AG10803 (cell line): ENCODE measurements at regions not wholly inside any gene's neighbourhood (a gene's known extent, or its start where the extent isn't known, plus 50 kb on each side); places are given as distances from the start of the nearest gene placed in this dataset.
A peak's percentile ranks its signal among the peaks of the same experiment; 100 is the strongest.
"Not testable (repeated sequence)": the region's sequence is repeated elsewhere in the genome, so short reads cannot be mapped to it uniquely, and the experiment has no call there.

ENCODE experiments used
- DNase-seq: peaks from one replicate; pipeline ENCODE4 v3.0.0; 2010; ENCODE audit warnings: low read depth
- H3K4me3 ChIP-seq: 2 replicates; pipeline ENCODE4 v1.5.1; 2011; ENCODE audit warnings: mild to moderate bottlenecking, low read length, control low read depth
- TF ChIP-seq, protein P1 (sequence below): conservative IDR thresholded peaks from 2 replicates; pipeline ENCODE4 v1.5.1; 2011; ENCODE audit warnings: mild to moderate bottlenecking, low read length, control low read depth, inconsistent platforms

- TF ChIP-seq, protein P1, sequence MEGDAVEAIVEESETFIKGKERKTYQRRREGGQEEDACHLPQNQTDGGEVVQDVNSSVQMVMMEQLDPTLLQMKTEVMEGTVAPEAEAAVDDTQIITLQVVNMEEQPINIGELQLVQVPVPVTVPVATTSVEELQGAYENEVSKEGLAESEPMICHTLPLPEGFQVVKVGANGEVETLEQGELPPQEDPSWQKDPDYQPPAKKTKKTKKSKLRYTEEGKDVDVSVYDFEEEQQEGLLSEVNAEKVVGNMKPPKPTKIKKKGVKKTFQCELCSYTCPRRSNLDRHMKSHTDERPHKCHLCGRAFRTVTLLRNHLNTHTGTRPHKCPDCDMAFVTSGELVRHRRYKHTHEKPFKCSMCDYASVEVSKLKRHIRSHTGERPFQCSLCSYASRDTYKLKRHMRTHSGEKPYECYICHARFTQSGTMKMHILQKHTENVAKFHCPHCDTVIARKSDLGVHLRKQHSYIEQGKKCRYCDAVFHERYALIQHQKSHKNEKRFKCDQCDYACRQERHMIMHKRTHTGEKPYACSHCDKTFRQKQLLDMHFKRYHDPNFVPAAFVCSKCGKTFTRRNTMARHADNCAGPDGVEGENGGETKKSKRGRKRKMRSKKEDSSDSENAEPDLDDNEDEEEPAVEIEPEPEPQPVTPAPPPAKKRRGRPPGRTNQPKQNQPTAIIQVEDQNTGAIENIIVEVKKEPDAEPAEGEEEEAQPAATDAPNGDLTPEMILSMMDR: no peak
- no peak overlapping the region for H3K4me3 ChIP-seq
- peak; percentile 8 for DNase-seq
Measured at GRCh38 chr4:72888331-72888730, 181.2 kb downstream of the COX18 start.

- TF ChIP-seq, protein P1: no peak
- peak; percentile 43 for DNase-seq
- no peak overlapping the region for H3K4me3 ChIP-seq
Measured at GRCh38 chr4:72887152-72887551, 182.4 kb downstream of the COX18 start.

GRCh38 chr4:72886602-72887001 lies 182.9 kb downstream of the COX18 start:
- DNase-seq: no peak
- H3K4me3 ChIP-seq: no peak overlapping the region
- TF ChIP-seq, protein P1: peak; percentile 44

- not testable (repeated sequence) for DNase-seq, H3K4me3 ChIP-seq
Measured at GRCh38 chr4:72884225-72884624, 185.3 kb downstream of the COX18 start.

- TF ChIP-seq, protein P1: no peak
- DNase-seq: no peak
- H3K4me3 ChIP-seq: no peak overlapping the region
Measured at GRCh38 chr4:72876946-72877345, 192.6 kb downstream of the COX18 start.

DNA sequence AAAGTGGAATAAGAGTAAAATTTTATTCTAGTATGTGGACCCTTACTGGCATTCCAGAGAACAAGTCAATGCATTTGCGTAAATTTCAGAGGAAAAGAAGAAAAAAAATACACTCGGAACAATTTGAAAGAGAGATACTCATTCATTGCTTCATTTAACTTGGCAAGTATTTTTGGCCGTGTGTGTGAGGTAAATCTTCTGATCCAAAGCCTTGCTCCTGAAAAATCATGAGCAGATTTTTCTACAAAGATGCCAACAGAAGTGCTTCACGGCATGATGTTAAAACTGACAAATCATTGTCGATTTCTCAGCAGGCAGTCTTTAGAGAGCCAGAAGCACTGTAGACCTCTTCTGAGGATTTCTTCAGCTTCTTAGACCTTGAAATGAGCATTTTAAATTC lies 194.0 kb downstream of the COX18 start:
- TF ChIP-seq, protein P1: no peak
- no peak for DNase-seq
- no peak overlapping the region for H3K4me3 ChIP-seq

DNA sequence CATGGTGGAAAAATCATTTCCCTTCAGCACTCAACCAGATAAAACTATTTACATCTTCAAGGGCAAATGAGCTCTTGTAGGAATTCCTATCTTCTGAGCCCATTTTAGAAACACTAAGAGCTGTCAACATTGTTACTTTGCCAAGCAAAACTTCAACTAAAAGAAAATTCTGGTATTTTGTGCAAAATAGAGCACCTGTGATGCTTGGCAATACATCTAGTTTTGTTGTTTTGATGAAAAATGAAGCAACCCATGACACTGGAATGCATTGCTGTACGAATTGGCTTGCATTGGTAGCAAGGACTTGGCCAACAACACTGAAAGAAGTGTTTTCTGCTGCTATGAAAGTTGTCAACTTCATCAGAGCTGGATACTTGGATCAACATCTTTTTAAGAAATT lies 194.4 kb downstream of the COX18 start:
- no peak for DNase-seq
- TF ChIP-seq, protein P1: no peak
- no peak overlapping the region for H3K4me3 ChIP-seq

DNA sequence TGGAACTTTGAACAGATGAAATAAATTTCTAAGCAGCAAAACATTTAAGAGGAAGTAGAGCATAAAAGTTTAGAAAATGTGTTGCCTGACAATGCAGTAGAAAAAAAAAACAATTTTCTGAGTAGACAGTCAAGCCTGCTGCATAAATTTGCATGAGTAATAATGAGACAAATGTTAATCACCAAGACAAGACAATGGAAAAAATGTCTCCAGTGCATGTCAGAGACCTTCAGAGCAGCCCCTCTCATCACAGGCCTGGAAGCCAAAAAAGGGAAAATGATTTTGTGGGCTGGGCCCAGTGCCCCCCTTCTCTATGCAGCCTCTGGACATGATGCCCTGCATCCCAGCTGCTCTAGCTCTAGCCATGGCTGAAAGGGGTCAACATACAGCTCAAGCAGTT lies 204.6 kb downstream of the COX18 start:
- DNase-seq: no peak
- H3K4me3 ChIP-seq: no peak overlapping the region
- TF ChIP-seq, protein P1: no peak

- DNase-seq: not testable (repeated sequence)
Measured at GRCh38 chr4:72864277-72864676, 205.2 kb downstream of the COX18 start.

More at GRCh38 chr4:72864277-72864676, 205.2 kb downstream of the COX18 start:
- H3K4me3 ChIP-seq: not testable (repeated sequence)
